ENCODE measurements at regions not wholly inside any gene's neighbourhood (a gene's known extent, or its start where the extent isn't known, plus 50 kb on each side); places are given as distances from the start of the nearest gene placed in this dataset.
A peak's percentile ranks its signal among the peaks of the same experiment; 100 is the strongest.

DNA sequence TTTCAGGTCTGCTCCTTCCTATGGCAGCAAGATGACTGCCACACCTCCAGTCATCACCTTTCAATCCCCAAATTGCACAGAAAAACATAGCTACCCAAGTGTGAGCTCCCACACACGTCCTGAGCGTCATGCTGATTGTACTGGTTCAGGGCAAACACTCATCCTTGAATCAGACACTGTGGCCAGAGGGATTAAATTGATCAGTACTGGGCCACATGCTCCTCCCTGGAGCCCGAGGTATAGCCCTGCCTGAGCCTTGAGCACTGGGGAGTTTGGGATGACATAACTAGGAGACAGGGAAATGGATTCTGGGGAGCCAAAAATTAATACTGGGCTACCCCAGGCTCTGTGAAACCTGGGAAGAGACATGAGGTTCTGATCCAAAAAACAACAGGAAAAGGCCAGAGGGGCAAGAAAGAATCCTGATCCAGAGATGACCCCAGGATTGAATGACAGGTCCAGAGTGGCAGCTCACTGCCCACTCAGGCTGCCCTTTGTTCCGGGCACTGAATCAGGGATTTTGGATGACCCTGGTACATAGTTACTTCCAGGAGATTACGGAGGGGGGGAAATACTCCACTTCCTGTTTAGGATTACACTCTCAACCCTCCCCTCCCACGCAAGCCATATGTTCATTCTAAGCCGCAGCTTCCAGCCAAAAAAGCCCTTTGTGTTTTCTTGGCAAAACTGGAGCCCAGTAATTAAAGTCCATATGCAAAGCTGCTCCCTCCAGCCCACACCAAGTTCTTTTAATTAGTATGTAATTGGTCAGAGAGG is 141.6 kb upstream of the SPRY4 start:
- H3K36me3 ChIP-seq (ENCODE audit: insufficient read depth, low read length): no peaks in the 10 kb centered on the region
- no peaks in the 10 kb centered on the region for H4K20me1 ChIP-seq (ENCODE audit: insufficient read depth, low read length, poor library complexity, severe bottlenecking)
- H3K4me2 ChIP-seq (ENCODE audit: low read depth, low read length, poor library complexity, severe bottlenecking): no peak overlapping the region
- H3F3A ChIP-seq (ENCODE audit: low read depth): no peaks in the 10 kb centered on the region
- no peak overlapping the region for H2AFZ ChIP-seq (ENCODE audit: low read length)
- H3K4me3 ChIP-seq (ENCODE audit: low read length, poor library complexity, severe bottlenecking): no peak overlapping the region
- no peaks in the 10 kb centered on the region for H3K9me2 ChIP-seq (replicated peaks; ENCODE audit: low read depth, low read length)
- no peaks in the 10 kb centered on the region for H3K79me2 ChIP-seq (ENCODE audit: insufficient read depth, low read length)
- TF ChIP-seq, protein P1, sequence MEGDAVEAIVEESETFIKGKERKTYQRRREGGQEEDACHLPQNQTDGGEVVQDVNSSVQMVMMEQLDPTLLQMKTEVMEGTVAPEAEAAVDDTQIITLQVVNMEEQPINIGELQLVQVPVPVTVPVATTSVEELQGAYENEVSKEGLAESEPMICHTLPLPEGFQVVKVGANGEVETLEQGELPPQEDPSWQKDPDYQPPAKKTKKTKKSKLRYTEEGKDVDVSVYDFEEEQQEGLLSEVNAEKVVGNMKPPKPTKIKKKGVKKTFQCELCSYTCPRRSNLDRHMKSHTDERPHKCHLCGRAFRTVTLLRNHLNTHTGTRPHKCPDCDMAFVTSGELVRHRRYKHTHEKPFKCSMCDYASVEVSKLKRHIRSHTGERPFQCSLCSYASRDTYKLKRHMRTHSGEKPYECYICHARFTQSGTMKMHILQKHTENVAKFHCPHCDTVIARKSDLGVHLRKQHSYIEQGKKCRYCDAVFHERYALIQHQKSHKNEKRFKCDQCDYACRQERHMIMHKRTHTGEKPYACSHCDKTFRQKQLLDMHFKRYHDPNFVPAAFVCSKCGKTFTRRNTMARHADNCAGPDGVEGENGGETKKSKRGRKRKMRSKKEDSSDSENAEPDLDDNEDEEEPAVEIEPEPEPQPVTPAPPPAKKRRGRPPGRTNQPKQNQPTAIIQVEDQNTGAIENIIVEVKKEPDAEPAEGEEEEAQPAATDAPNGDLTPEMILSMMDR (conservative IDR thresholded peaks at IDR 0.05; ENCODE audit: low read length): no peak
- no peak for TF ChIP-seq EZH2phosphoT487 (IDR thresholded peaks at IDR 0.05; ENCODE audit: borderline replicate concordance)
- no peak overlapping the region for H3K9ac ChIP-seq (ENCODE audit: low read depth, low read length, poor library complexity, severe bottlenecking)
- H3K27me3 ChIP-seq (ENCODE audit: insufficient read depth, low read length, poor library complexity, severe bottlenecking): no peaks in the 10 kb centered on the region
- no peaks in the 10 kb centered on the region for H3K9me3 ChIP-seq (ENCODE audit: insufficient read depth, low read depth, low read length)
- peaks cover 23% of the 10 kb centered on the region for H3K4me1 ChIP-seq (ENCODE audit: insufficient read depth, low read length, poor library complexity, severe bottlenecking)

DNA sequence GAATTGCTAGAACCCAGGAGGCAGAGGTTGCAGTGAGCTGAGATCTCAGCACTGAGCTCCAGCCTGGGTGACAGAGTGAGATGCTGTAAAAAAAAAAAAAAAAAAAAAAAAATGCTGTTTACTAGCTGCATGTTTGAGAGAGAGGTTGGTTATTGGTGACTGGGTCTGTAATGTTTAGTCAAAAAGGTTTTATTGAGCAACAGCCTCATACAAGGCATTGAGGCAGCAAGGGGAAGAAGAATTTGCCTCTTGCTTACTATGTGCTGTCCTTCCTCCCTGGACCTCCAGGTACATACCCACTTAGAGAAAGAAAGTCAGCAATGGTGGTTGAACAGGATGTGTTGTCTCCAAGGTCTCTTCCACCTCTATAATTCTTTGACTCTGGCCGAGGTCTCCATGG is 140.7 kb upstream of the SPRY4 start:
- Histone ChIP-seq H3K79me2 (ENCODE audit: insufficient read depth, low read length) (no peaks in the 10 kb centered on the region), H3K9me2 (replicated peaks; ENCODE audit: low read depth, low read length) (no peaks in the 10 kb centered on the region), H3K4me2 (ENCODE audit: low read depth, low read length, poor library complexity, severe bottlenecking) (no peak overlapping the region), H3K9ac (ENCODE audit: low read depth, low read length, poor library complexity, severe bottlenecking) (no peak overlapping the region), H3K4me1 (ENCODE audit: insufficient read depth, low read length, poor library complexity, severe bottlenecking) (peaks cover 14% of the 10 kb centered on the region), H3K9me3 (ENCODE audit: insufficient read depth, low read depth, low read length) (no peaks in the 10 kb centered on the region), H3K27me3 (ENCODE audit: insufficient read depth, low read length, poor library complexity, severe bottlenecking) (no peaks in the 10 kb centered on the region), H2AFZ (ENCODE audit: low read length) (0 out of 2 replicates have a peak overlapping the region, but pooled peaks have one; percentile 16), H3K36me3 (ENCODE audit: insufficient read depth, low read length) (no peaks in the 10 kb centered on the region), H3K4me3 (ENCODE audit: low read length, poor library complexity, severe bottlenecking) (no peak overlapping the region), H4K20me1 (ENCODE audit: insufficient read depth, low read length, poor library complexity, severe bottlenecking) (no peaks in the 10 kb centered on the region), H3F3A (ENCODE audit: low read depth) (no peaks in the 10 kb centered on the region)
- no peak for TF ChIP-seq EZH2phosphoT487 (IDR thresholded peaks at IDR 0.05; ENCODE audit: borderline replicate concordance)
- TF ChIP-seq, protein P1 (conservative IDR thresholded peaks at IDR 0.05; ENCODE audit: low read length): no peak

GRCh38 chr5:142463904-142464303 is 139.1 kb upstream of the SPRY4 start:
- Histone ChIP-seq H3K9me3 (ENCODE audit: insufficient read depth, low read depth, low read length) (no peaks in the 10 kb centered on the region; the same call in 1 of the 2 replicates), H3K27me3 (ENCODE audit: insufficient read depth, low read length, poor library complexity, severe bottlenecking) (no peaks in the 10 kb centered on the region), H2AFZ (ENCODE audit: low read length) (no peak overlapping the region), H3K4me1 (ENCODE audit: insufficient read depth, low read length, poor library complexity, severe bottlenecking) (peaks cover 6% of the 10 kb centered on the region), H3K36me3 (ENCODE audit: insufficient read depth, low read length) (no peaks in the 10 kb centered on the region), H3K4me2 (ENCODE audit: low read depth, low read length, poor library complexity, severe bottlenecking) (no peak overlapping the region), H3K9me2 (replicated peaks; ENCODE audit: low read depth, low read length) (no peaks in the 10 kb centered on the region), H3F3A (ENCODE audit: low read depth) (no peaks in the 10 kb centered on the region), H4K20me1 (ENCODE audit: insufficient read depth, low read length, poor library complexity, severe bottlenecking) (no peaks in the 10 kb centered on the region), H3K4me3 (ENCODE audit: low read length, poor library complexity, severe bottlenecking) (no peak overlapping the region), H3K9ac (ENCODE audit: low read depth, low read length, poor library complexity, severe bottlenecking) (no peak overlapping the region), H3K79me2 (ENCODE audit: insufficient read depth, low read length) (no peaks in the 10 kb centered on the region)
- no peak for TF ChIP-seq EZH2phosphoT487 (IDR thresholded peaks at IDR 0.05; ENCODE audit: borderline replicate concordance)
- TF ChIP-seq, protein P1 (conservative IDR thresholded peaks at IDR 0.05; ENCODE audit: low read length): no peak

Data from Loucy (cell line).